HG03520 (cell line): ENCODE measurements at regions not wholly inside any gene's neighbourhood (a gene's known extent, or its start where the extent isn't known, plus 50 kb on each side); places are given as distances from the start of the nearest gene placed in this dataset.

Experiments
- ATAC-seq: cut with Tn5 transposase; IDR thresholded peaks from one replicate; pipeline ENCODE4 v1.9.1; 2021; ENCODE audit warnings: mild to moderate bottlenecking, moderate library complexity; ENCODE audit not compliant: unreplicated experiment

GRCh38 chr4:136769717-136770116 is 762.6 kb downstream of the PCDH18 start:
- no peak for ATAC-seq

- no peak for ATAC-seq
Observed at GRCh38 chr4:136768925-136769275, 763.4 kb downstream of the PCDH18 start.

GRCh38 chr4:136768213-136768924 is 763.9 kb downstream of the PCDH18 start:
- no peak for ATAC-seq

DNA sequence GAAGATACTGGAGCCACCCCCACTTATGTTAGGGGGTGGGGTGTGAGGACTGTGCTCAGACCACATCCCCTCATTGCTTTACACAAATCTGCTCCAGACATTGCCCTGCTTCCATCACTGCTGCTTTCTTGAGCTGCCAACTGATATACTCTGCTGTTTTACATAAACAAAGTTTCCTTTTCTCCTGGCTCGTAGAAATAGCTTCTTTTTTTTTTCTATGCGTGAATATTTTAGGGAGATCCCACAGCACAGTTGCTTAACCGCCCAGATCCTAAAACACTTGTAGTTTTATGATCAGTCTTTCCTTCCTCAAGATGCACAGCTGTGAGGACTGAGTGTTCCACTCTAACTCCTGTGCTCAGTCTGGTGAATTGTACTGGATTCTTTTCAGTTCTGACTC is 768.4 kb downstream of the PCDH18 start:
- no peak for ATAC-seq

- ATAC-seq: no peak
Observed at GRCh38 chr4:136755531-136755916, 776.8 kb downstream of the PCDH18 start.

- no peak for ATAC-seq
Observed at GRCh38 chr4:136754810-136755530, 777.3 kb downstream of the PCDH18 start.

- no peak for ATAC-seq
Observed at GRCh38 chr4:136751556-136751955, 780.7 kb downstream of the PCDH18 start.

DNA sequence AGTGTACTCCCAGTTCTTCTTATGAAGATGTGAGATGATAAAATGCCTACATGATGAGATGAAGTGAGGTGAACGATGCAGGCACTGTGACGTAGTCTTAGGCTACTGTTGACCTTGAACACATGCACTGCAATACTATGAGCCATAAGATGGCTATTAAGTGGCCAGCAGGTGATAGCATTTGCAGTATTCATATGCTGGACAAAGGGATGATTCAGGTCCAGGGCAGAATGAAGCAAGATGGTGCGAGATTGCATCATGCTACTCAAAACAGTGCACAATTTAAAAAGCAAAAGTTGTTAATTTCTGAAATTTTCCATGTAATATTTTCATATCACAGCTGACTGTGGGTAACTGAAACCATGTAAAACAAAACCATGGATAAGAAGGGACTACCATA is 781.4 kb downstream of the PCDH18 start:
- ATAC-seq: no peak

DNA sequence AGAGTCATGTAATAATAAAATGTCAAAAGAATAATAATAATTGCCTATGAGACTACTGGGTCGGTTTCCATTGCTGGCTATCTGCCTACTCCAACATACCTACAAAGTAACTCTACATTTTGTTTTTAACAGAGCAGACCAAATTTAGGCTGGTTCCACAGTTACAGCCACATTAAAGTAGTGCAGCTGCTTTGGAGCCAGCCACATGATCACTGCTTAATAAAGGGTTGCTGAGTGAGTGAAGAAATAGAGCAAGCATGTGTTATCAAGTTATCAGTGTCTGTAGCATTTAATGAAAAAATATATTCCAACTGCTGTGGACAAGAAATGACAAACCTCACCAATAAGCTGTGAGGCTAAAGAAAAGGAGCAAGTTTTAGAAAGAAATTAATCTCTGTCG is 782.3 kb downstream of the PCDH18 start:
- ATAC-seq: no peak

DNA sequence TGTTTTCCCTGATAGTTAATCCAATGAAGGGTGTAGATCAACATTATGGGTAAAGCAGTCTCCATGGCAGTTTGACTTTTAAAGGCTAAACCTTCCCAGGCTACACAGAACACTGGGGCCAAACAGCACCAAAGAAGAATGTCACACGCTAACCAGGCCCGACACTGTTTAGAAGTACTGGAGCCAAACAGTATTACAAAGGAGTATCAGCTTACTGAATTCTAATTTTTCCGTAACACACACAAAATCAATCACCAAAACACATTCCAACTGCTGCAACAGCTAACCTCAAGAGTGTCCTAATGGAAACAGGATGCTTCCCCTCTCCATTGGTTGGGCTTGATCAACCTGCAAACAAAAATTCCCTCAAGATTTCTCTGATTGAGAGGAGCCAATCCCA is 783.5 kb downstream of the PCDH18 start:
- ATAC-seq: no peak

DNA sequence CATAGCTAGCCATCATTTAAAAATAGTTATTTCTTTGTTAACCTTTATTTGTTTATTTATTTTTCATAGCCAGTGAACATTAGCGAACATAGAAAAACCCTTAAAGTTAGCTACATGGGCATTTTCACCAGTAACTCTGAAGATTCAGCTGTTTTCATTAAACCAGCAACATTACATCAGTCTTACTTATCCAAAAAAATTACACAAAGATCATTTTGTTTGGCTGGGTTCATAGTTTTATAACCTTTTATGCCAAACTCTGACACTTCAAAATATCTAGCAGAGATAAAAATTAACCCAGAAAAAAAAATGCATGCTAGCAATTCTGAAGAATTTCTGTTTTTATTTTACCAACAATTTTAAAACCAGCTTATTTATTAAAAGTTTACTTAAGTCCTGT is 784.1 kb downstream of the PCDH18 start:
- no peak for ATAC-seq

DNA sequence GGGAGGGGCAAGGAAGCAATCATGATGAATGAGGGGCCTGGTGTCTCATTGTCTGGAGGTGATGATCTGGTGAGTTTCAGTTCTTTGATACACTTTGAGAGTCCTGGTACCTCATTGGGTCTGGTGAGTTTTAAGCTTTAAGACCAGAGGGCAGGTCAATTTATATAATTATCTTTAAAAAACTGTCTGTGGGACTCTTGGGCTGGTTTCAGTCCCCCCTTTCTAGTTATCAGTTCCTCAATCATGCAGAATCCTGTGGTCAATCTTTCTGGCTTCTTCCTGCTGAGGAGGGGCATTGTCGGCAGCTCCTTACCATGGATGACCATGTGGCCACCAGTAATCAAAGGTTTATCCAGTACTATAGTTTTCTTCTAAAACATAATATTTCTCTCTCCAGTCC is 789.1 kb downstream of the PCDH18 start:
- no peak for ATAC-seq

GRCh38 chr4:136742333-136742732 is 790.0 kb downstream of the PCDH18 start:
- ATAC-seq: no peak

DNA sequence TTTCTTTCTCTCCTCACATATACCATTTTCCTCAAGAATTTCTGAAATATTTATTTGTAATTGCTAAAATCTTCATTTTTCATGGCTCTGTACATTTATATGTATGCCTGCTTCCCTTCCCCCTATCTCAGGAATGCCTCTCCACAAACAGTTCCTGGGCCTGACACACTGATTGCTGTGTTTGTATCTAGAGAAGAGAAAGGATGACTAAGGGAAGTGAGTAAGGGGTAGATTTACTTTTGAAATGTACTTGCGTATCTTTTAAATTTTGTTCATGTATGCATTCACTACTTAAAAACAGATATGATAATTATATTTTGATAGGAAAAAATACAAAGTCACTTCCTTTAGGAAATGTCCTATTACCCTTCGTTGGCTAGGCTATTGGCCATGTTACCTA is 790.8 kb downstream of the PCDH18 start:
- ATAC-seq: no peak

DNA sequence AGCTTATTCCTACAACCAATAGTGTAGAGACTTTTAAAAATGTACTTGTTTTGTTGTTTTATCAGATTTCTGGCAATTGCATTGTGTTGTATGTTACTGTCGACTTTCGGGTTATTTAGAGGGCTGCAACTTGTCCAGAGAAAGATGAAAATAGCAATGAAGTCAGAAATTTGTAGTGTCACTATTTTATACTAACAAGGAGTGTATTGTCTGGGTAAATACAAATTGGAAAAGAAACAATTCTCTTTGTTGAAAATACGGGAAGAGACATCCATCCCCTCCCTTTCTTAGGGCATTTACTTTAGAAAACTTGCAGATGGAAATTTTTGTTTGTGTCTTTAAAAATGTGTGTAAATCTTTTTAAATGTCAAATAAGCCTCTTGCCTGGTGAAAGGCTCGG is 792.0 kb downstream of the PCDH18 start:
- ATAC-seq: no peak

DNA sequence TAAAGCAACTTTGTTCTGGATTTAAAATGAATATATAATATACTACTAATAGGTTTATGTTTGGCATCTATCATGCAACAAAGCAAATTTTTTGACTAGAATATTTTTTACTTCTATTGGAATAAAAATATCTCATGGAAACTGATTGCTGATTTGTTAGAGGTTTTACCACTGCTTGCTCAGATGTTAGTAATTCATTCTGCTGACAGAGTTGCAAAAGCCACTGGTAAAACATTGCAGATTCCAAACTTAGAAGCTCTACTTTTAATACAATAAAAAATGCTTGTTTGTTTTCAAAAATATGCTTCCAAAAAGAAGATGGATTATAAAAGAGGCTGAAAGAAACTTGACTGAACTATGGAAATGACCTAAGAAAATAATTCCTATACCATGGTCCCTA is 795.2 kb downstream of the PCDH18 start:
- no peak for ATAC-seq

DNA sequence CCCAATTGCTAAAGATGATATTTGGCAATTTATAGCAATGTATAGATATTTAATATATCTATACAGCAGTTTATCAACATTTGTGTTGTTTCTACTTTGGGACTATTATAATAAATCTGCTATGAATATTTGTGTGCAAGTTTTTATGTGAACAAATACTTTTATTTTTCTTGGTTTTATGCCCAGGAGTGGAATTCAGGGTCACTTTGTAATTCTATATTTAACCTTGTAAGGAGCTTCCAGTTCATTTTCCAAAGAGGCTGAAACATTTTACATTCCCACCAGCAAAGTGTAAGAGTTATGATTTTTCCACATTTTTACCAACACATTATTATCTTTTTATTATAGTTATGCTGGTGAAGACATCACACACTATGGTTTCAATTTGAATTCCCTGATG is 801.3 kb downstream of the PCDH18 start:
- ATAC-seq: no peak

DNA sequence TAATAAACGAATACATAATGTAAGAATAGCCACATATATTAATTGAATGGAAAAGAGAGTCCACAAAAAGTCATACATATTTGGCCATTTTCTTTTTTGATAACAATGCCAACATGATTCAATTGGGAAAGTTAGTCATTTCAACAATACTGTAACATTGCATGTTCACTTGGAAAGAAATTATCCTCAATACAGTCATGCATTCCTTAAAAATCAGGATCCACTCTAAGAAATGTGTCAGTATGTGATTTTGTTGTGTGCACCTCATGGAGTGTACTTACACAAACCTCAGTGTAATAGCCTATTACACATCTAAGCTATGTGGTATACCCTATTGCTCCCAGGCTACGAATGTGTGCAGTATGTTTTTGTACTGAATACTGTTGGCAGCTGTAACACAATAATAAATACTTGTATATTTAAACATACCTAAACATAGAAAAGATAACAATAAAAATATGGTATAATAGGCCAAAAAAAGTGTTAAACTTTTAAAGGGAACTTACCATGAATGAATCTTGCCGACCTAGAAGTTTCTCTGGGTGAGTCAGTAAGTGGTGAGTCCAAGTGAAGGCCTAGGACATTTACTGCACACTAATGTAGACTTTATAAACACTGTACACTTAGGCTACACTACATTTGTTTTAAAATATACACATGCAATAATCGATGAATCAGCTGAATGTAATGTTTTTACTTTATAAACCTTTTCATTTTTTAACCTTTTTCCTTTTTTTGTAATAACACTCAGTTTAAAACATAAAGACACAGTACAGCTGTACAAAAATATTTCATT is 806.8 kb downstream of the PCDH18 start:
- no peak for ATAC-seq

DNA sequence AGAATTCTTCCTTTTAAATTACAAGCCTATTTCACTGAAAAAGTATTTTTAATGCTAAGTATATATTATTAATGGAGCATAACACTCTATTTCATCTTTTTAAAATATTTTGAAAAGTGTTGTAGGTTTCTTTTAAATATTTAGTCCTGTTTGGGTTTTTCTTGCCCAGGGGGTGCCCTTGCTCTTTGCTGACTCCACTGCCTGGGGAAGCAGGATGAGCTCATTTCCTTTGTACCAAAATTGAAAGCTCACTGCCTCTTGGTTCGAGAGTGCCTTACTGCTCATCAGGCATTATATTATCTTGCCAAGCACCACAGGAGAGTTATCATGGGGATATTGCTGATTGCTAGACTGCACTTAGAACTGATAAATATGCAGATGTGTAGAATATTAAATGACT is 819.2 kb downstream of the PCDH18 start:
- no peak for ATAC-seq

DNA sequence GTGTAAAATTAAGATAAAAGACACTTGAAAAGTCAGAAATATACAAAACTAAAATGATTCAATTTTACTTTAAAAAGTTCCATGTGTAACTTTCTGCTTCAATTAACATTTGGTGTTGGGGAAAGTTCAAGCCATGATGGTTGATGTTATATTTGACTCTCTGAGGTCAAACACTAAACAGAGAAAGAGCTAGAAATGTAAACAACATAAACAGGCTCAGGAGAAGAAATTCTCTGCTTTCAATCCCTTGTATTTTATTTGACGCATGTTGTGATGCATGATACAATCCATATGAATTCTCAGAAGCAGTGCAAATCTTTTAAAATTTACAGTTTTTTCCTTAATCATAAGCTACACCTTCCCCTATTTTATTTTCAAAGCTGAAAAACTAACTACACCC is 822.4 kb downstream of the PCDH18 start:
- ATAC-seq: no peak

GRCh38 chr4:136706942-136707341 is 825.4 kb downstream of the PCDH18 start:
- no peak for ATAC-seq

DNA sequence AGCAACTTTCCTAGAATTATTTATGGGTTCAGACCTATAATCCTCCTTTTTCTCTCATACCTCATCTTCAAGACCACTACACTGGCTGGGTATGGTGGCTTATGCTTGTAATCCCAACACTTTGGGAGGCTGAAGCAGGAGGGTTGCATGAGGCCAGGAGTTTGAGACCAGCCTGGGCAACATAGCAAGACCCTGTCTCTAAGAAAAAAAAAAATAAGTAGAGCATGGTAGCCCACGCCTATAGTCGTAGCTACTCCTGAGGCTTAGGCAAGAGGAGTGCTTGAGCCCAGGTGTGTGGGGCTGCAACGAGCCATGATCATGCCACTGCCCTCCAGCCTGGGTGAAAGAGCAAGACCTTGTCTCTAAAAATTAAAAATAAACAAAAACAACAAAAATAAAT is 832.4 kb downstream of the PCDH18 start:
- ATAC-seq: no peak
